Right lobe of liver (tissue), 6 donors: ENCODE measurements at regions not wholly inside any gene's neighbourhood (a gene's known extent, or its start where the extent isn't known, plus 50 kb on each side); places are given as distances from the start of the nearest gene placed in this dataset.

Experiments used
- ATAC-seq, 4 donors: fragments of 200-7000 bp; cut with Tn5 transposase; one replicate each; pipeline ENCODE4 v1.9.1; 2020; ENCODE audit warnings: mild to moderate bottlenecking in 4 of 4, moderate library complexity in 4 of 4
- DNase-seq, 3 donors: peaks; one replicate each; pipeline ENCODE4 v3.0.0-alpha.2; 2020
- H3K27ac ChIP-seq, 3 donors: fragments of 200-600 bp; one replicate each; pipeline ENCODE4 v1.8.0; 2022
- H3K27me3 ChIP-seq, 2 donors: fragments of 200-600 bp; one replicate each; pipeline ENCODE4 v1.8.0; 2022
- H3K36me3 ChIP-seq, 4 donors: fragments of 200-600 bp; sonication (generic) in 1 of 4; one replicate each; pipeline versions ENCODE4 v1.5.1 to v1.8.0; 2017 to 2022; ENCODE audit warnings: control low read depth in 1 of 4
- H3K4me1 ChIP-seq, 4 donors: fragments of 200-600 bp; sonication (generic) in 1 of 4; one replicate each; pipeline versions ENCODE4 v1.5.1 to v1.8.0; 2017 to 2022; ENCODE audit warnings: control low read depth in 1 of 4
- H3K4me3 ChIP-seq, 3 donors: fragments of 200-600 bp; one replicate each; pipeline ENCODE4 v1.8.0; 2022
- H3K9me3 ChIP-seq, 4 donors: fragments of 200-600 bp; sonication (generic) in 1 of 4; one replicate each; pipeline versions ENCODE4 v1.5.1 to v1.8.0; 2017 to 2022; ENCODE audit warnings: control low read depth in 1 of 4
- POLR2A ChIP-seq: fragments of 450-650 bp; IDR thresholded peaks from one replicate; pipeline ENCODE4 v1.6.1; 2017; ENCODE audit warnings: antibody characterized with exemption, mild to moderate bottlenecking
- WGBS: methylation state at CpG from one replicate; pipeline ENCODE4 v1.1.6; 2018; ENCODE audit warnings: low coverage, low lambda C conversion rate; ENCODE audit not compliant: insufficient coverage; ENCODE audit errors: missing lambda C conversion rate; 5-methylcytosine and 5-hydroxymethylcytosine counted together
- intact Hi-C, 2 donors: fragments of 100-400 bp; cut with DNase I; formaldehyde crosslinking; loops; one replicate each; pipeline versions ENCODE4 v1.11.2 to v1.14.1; 2022
- TF ChIP-seq, protein P1 (sequence below), 4 donors: fragments of 200-600 bp in 3 of 4; fragments of 450-650 bp in 1 of 4; IDR thresholded peaks; one replicate each; pipeline versions ENCODE4 v1.5.1 to v1.8.0; 2016 to 2022; ENCODE audit warnings: antibody characterized with exemption in 4 of 4, mild to moderate bottlenecking in 2 of 4
- donor health status: DM: no; HTN: yes; CAD: no.
- donor health status: DM: no; HTN: no; CAD: no.
- donor health status: DM: no; HTN: no; CAD: no.
- donor health status: DM: no; HTN: yes; CAD: no.
- donor health status: DM: no; HTN: yes; CAD: no.

DNA sequence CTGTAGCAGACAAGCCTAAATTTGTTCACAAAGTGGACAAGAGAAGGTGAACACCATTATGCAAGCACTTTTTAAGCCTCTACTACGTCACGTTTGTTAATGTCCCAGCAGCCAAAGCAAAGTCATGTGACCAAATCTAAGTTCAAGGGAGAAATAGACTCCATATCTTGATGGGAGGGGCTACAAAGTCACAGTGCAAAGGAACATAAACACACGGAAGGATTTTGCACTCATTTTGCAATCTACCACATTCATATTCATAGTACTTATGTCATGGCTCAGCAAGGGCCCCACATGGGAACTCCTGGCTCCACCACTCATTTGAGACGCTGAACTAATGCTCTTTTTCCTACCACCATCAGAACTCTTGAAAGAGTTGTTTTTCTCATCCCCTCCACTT lies 139.0 kb upstream of the JADE1 start:
- no peak overlapping the region for H3K4me3 ChIP-seq
- ATAC-seq, result no peak
- no peaks in the 10 kb centered on the region for H3K27me3 ChIP-seq
- no peaks in the 10 kb centered on the region for H3K9me3 ChIP-seq
- no peaks in the 10 kb centered on the region for H3K4me1 ChIP-seq
- H3K27ac ChIP-seq, result no peak overlapping the region
- WGBS, result 52% methylated on average over 4 of the region's 4 CpGs
- intact Hi-C loops, result no loop called here
- DNase-seq, result no peak
- TF ChIP-seq, protein P1, sequence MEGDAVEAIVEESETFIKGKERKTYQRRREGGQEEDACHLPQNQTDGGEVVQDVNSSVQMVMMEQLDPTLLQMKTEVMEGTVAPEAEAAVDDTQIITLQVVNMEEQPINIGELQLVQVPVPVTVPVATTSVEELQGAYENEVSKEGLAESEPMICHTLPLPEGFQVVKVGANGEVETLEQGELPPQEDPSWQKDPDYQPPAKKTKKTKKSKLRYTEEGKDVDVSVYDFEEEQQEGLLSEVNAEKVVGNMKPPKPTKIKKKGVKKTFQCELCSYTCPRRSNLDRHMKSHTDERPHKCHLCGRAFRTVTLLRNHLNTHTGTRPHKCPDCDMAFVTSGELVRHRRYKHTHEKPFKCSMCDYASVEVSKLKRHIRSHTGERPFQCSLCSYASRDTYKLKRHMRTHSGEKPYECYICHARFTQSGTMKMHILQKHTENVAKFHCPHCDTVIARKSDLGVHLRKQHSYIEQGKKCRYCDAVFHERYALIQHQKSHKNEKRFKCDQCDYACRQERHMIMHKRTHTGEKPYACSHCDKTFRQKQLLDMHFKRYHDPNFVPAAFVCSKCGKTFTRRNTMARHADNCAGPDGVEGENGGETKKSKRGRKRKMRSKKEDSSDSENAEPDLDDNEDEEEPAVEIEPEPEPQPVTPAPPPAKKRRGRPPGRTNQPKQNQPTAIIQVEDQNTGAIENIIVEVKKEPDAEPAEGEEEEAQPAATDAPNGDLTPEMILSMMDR (IDR thresholded peaks at IDR 0.05), result no peak
- TF ChIP-seq POLR2A, result no peak
- no peaks in the 10 kb centered on the region for H3K36me3 ChIP-seq

- no peak for ATAC-seq
Measured at GRCh38 chr4:128668566-128668965, 140.9 kb upstream of the JADE1 start.

DNA sequence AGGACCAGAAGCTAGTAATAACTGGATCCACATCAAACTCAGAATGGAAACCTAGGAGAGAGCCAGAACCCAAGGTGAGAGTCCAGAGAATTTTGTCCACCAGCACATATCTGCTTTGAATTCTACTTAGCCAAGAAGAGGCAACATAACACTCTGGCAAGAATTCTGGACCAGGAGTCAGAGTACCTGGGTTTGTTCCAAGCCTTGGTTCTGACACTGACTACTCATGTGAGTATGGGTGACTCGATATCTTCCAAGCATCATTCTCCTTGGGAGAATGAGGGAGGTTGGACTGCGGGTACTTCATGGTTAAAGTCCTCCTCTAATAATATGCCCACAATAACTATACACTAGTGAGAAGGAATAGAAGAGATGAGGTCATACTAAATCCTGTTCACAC lies 144.0 kb upstream of the JADE1 start:
- 88% methylated on average over 2 of the region's 2 CpGs for WGBS
- intact Hi-C loops, result no loop called here

More at GRCh38 chr4:128668566-128668965, 140.9 kb upstream of the JADE1 start:
- Histone ChIP-seq H3K4me1 (no peaks in the 10 kb centered on the region), H3K36me3 (no peaks in the 10 kb centered on the region), H3K4me3 (no peak overlapping the region), H3K27me3 (no peaks in the 10 kb centered on the region), H3K9me3 (no peaks in the 10 kb centered on the region), H3K27ac (no peak overlapping the region)
- 79% methylated on average over 5 of the region's 5 CpGs for WGBS
- TF ChIP-seq, protein P1 (IDR thresholded peaks at IDR 0.05), result no peak
- no peak for TF ChIP-seq POLR2A
- no peak for DNase-seq
- intact Hi-C loops, result no loop called here

DNA sequence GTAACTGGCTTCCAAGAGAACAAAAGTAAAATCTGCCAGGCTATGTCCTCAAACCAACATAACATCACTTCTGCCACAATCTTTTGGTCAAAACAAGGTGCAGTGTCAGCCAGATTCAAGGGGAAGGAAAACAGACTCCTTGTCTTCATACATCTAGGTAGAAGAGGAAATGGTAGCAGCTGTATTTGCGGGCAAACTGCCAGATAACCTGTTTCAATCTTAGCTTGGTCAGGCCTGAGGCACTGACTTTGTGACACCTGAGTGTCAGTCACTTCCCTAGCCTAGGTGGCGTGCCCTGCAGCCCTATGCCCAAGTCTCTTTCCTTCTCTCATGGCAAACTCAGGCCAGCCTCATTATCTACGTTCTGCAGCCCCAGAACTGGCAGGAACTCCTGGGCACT lies 146.2 kb upstream of the JADE1 start:
- no peak overlapping the region for H3K4me3 ChIP-seq
- no peaks in the 10 kb centered on the region for H3K36me3 ChIP-seq
- H3K27me3 ChIP-seq, result no peaks in the 10 kb centered on the region
- intact Hi-C loops, result no loop called here
- TF ChIP-seq, protein P1 (IDR thresholded peaks at IDR 0.05), result no peak
- no peak overlapping the region for H3K27ac ChIP-seq
- no peaks in the 10 kb centered on the region for H3K4me1 ChIP-seq
- ATAC-seq, result no peak
- WGBS, result no CpG with 5 or more reads among the region's 3 CpGs
- H3K9me3 ChIP-seq, result no peaks in the 10 kb centered on the region
- no peak for DNase-seq

More for the DNA sequence above, 144.0 kb upstream of the JADE1 start:
- ATAC-seq, result no peak
- H3K36me3 ChIP-seq, result no peaks in the 10 kb centered on the region
- H3K4me3 ChIP-seq, result no peak overlapping the region
- H3K4me1 ChIP-seq, result no peaks in the 10 kb centered on the region
- DNase-seq, result no peak
- no peak for TF ChIP-seq POLR2A
- TF ChIP-seq, protein P1 (IDR thresholded peaks at IDR 0.05), result no peak
- no peak overlapping the region for H3K27ac ChIP-seq
- H3K27me3 ChIP-seq, result no peaks in the 10 kb centered on the region
- no peaks in the 10 kb centered on the region for H3K9me3 ChIP-seq

GRCh38 chr4:128661479-128661878 lies 148.0 kb upstream of the JADE1 start:
- H3K4me1 ChIP-seq, result no peaks in the 10 kb centered on the region
- no peak overlapping the region for H3K4me3 ChIP-seq
- no peaks in the 10 kb centered on the region for H3K36me3 ChIP-seq
- no peaks in the 10 kb centered on the region for H3K9me3 ChIP-seq
- H3K27ac ChIP-seq, result no peak overlapping the region
- DNase-seq, result no peak
- 80% methylated on average over 5 of the region's 6 CpGs for WGBS
- TF ChIP-seq, protein P1 (IDR thresholded peaks at IDR 0.05), result no peak
- no peak for TF ChIP-seq POLR2A
- ATAC-seq, result no peak
- intact Hi-C loops, result no loop called here
- H3K27me3 ChIP-seq, result no peaks in the 10 kb centered on the region
